K562 (cell line): ENCODE measurements at regions not wholly inside any gene's neighbourhood (a gene's known extent, or its start where the extent isn't known, plus 50 kb on each side); places are given as distances from the start of the nearest gene placed in this dataset.

Experiments
- ARNT ChIP-seq, 2 experiments: fragments of 450-650 bp; IDR thresholded peaks; 2 replicates each; pipeline ENCODE4 v1.6.1; 2016; ENCODE audit warnings: mild to moderate bottlenecking in 1 of 2
- DEAF1 ChIP-seq: fragments of 450-650 bp; formaldehyde crosslinking; IDR thresholded peaks from 2 replicates; pipeline ENCODE4 v1.4.0; 2020; ENCODE audit warnings: mild to moderate bottlenecking, moderate library complexity
- FOXP1 ChIP-seq: sonication (generic); formaldehyde crosslinking; IDR thresholded peaks from 2 replicates; pipeline ENCODE4 v1.8.0; 2022; ENCODE audit warnings: mild to moderate bottlenecking, missing genetic modification reagents
- GTF2B ChIP-seq: IDR thresholded peaks from 2 replicates; pipeline ENCODE4 v1.6.1; 2011; ENCODE audit not compliant: insufficient read length; ENCODE audit errors: extremely low read depth
- MLX ChIP-seq, 2 experiments: fragments of 450-650 bp in 1 of 2; sonication (generic) in 1 of 2; formaldehyde crosslinking; conservative IDR thresholded peaks; 2 replicates each; pipeline versions ENCODE4 v1.4.0 to v1.8.1; 2020 to 2022; ENCODE audit warnings: mild to moderate bottlenecking in 1 of 2, missing genetic modification reagents in 1 of 2
- PHF21A ChIP-seq: fragments of 450-650 bp; IDR thresholded peaks from 2 replicates; pipeline ENCODE4 v1.6.1; 2017; ENCODE audit warnings: low read depth, borderline replicate concordance
- SOX6 ChIP-seq: fragments of 450-650 bp; IDR thresholded peaks from 2 replicates; pipeline ENCODE4 v1.6.1; 2014; ENCODE audit warnings: mild to moderate bottlenecking
- ZKSCAN3 ChIP-seq: fragments of 250-450 bp; sonication (Bioruptor Pico); IDR thresholded peaks from 2 replicates; pipeline ENCODE4 v1.4.0; 2020
- ZNF165 ChIP-seq: fragments of 250-450 bp; sonication (Bioruptor Pico); IDR thresholded peaks from 2 replicates; pipeline ENCODE4 v1.4.0; 2020; ENCODE audit warnings: borderline replicate concordance
- ZNF766 ChIP-seq: fragments of 200-800 bp; sonication (Bioruptor generic); conservative IDR thresholded peaks from 2 replicates; pipeline ENCODE4 v1.6.1; 2016; ENCODE audit warnings: missing genetic modification characterization, missing compliant biosample characterization
- TF ChIP-seq, protein P1 (sequence below): fragments of 450-650 bp; formaldehyde crosslinking; IDR thresholded peaks from 2 replicates; pipeline ENCODE4 v1.4.0; 2020; ENCODE audit warnings: mild to moderate bottlenecking, mixed read lengths
- TF ChIP-seq, protein P2 (sequence below): sonication (generic); formaldehyde crosslinking; IDR thresholded peaks from 2 replicates; pipeline ENCODE4 v1.5.0; 2020; ENCODE audit warnings: missing genetic modification reagents

DNA sequence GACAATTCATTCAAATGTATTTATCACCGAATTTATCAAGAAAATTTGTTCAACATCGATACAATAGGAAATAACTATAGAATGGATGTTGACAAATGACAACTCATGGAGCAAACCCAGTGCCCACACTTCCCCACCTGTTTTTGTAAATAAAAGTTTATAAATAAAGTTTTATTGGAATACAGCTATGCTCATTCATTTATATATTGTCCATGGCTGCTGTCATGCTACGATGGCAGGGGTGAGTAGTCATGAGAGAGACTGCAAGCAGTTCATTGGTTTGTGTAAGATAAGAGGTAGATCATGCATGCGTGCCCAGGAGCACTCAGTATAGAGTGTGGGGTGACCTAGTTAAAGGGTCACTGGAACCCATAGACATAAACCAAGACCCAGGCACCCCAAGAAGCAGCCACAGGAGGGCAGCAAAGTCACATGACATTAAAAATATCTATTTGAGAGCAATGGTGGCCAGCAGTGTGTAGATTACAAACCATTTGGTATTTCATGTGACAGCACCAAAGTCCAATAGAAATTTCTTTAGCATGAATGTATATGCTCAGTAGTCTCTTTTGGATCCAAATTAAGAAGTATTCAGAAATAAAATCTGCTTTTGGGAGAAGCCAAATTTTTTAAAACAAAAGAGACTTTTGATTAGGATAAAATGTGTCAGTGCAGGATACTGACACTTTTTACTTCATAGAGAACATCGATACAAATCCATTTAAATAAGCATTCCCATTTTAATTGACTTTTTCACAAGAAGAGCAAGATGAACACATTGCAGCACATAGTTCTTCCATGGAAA, 794.8 kb downstream of the MCTP2 start (continued):
- TF ChIP-seq DEAF1 (CRISPR knock-in tag) (0 out of 2 replicates have a peak, but pooled peaks have one; percentile 17), SOX6 (no peak), ZKSCAN3 (CRISPR knock-in tag) (no peak), ZNF165 (CRISPR knock-in tag) (no peak), PHF21A (no peak), GTF2B (no peak), MLX (CRISPR knock-in tag; conservative IDR thresholded peaks at IDR 0.05) (no peak), ARNT (IDR thresholded peaks at IDR 0.05) (no peak), ZNF766 (CRISPR knock-in tag) (no peak), FOXP1 (CRISPR knock-in tag) (no peak)
- TF ChIP-seq, protein P1, sequence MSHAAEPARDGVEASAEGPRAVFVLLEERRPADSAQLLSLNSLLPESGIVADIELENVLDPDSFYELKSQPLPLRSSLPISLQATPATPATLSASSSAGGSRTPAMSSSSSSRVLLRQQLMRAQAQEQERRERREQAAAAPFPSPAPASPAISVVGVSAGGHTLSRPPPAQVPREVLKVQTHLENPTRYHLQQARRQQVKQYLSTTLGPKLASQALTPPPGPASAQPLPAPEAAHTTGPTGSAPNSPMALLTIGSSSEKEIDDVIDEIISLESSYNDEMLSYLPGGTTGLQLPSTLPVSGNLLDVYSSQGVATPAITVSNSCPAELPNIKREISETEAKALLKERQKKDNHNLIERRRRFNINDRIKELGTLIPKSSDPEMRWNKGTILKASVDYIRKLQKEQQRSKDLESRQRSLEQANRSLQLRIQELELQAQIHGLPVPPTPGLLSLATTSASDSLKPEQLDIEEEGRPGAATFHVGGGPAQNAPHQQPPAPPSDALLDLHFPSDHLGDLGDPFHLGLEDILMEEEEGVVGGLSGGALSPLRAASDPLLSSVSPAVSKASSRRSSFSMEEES (CRISPR knock-in tag) = peak; percentile 90
- TF ChIP-seq, protein P2, sequence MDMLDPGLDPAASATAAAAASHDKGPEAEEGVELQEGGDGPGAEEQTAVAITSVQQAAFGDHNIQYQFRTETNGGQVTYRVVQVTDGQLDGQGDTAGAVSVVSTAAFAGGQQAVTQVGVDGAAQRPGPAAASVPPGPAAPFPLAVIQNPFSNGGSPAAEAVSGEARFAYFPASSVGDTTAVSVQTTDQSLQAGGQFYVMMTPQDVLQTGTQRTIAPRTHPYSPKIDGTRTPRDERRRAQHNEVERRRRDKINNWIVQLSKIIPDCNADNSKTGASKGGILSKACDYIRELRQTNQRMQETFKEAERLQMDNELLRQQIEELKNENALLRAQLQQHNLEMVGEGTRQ = no peak
